ENCODE measurements at regions not wholly inside any gene's neighbourhood (a gene's known extent, or its start where the extent isn't known, plus 50 kb on each side); places are given as distances from the start of the nearest gene placed in this dataset.

- H2BK15ac ChIP-seq (ENCODE audit: low read depth, poor library complexity, severe bottlenecking), result no peak overlapping the region
- peaks cover 3% of the 10 kb centered on the region for H3K9me3 ChIP-seq (ENCODE audit: control insufficient read depth, low read length)
- H3K4me1 ChIP-seq (ENCODE audit: control insufficient read depth, insufficient read depth, low read depth, low read length), result no peaks in the 10 kb centered on the region
- H2BK5ac ChIP-seq (ENCODE audit: low read depth, low read length, poor library complexity, severe bottlenecking), result no peak overlapping the region
- peak overlapping the region in 1 of 2 experiments; percentile 52 for H2BK12ac ChIP-seq (ENCODE audit: low read length in 2 of 2)
- no peak overlapping the region for H3K14ac ChIP-seq (ENCODE audit: low read length in 2 of 2)
- no peak overlapping the region for H2BK120ac ChIP-seq (ENCODE audit: low read depth, low read length)
- H3K9ac ChIP-seq (ENCODE audit: low read length), result no peak overlapping the region
- WGBS, result 86% methylated on average over 1 of the region's 1 CpG
- H3K27ac ChIP-seq (ENCODE audit: low read length, poor library complexity, severe bottlenecking), result no peak overlapping the region
- H2AFZ ChIP-seq (ENCODE audit: low read depth, low read length), result no peak overlapping the region
- peak overlapping the region in 1 of 2 experiments; percentile 12 for H3K18ac ChIP-seq (ENCODE audit: low read depth in 1 of 2, low read length in 2 of 2)
- DNase-seq, result no peak
- H4K91ac ChIP-seq (ENCODE audit: low read length), result no peak overlapping the region
- no peaks in the 10 kb centered on the region for H3K79me1 ChIP-seq (replicated peaks; ENCODE audit: low read length, poor library complexity, severe bottlenecking)
- no peak overlapping the region for H3K4me2 ChIP-seq (ENCODE audit: low read length, poor library complexity, severe bottlenecking)
- H4K8ac ChIP-seq (ENCODE audit: low read length), result no peak overlapping the region
- H2AK5ac ChIP-seq (ENCODE audit: low read length, severe bottlenecking), result no peak overlapping the region
- no peak overlapping the region for H3K4me3 ChIP-seq (ENCODE audit: insufficient read depth in 1 of 2, low read depth in 1 of 2, low read length in 2 of 2)
- no peaks in the 10 kb centered on the region for H3K36me3 ChIP-seq (ENCODE audit: control insufficient read depth in 1 of 2, insufficient read depth in 2 of 2, low read depth in 1 of 2, low read length in 2 of 2)
- H3K4ac ChIP-seq (ENCODE audit: low read depth in 1 of 2, low read length in 2 of 2), result no peak overlapping the region
- H3K27me3 ChIP-seq (ENCODE audit: control insufficient read depth in 1 of 2, insufficient read depth in 1 of 2, low read length in 2 of 2), result peaks cover 0 to 4% of the 10 kb centered on the region in 2 experiments
- no peak overlapping the region for H3K23ac ChIP-seq (ENCODE audit: low read length in 2 of 2)
Measured at GRCh38 chr20:6426287-6426891, 303.6 kb upstream of the FERMT1 start.

GRCh38 chr20:6421321-6422248 lies 298.8 kb upstream of the FERMT1 start:
- no peak overlapping the region for H2AFZ ChIP-seq (ENCODE audit: low read depth, low read length)
- no peak overlapping the region for H2BK5ac ChIP-seq (ENCODE audit: low read depth, low read length, poor library complexity, severe bottlenecking)
- WGBS, result 92% methylated on average over 5 of the region's 8 CpGs
- no peaks in the 10 kb centered on the region for H3K79me1 ChIP-seq (replicated peaks; ENCODE audit: low read length, poor library complexity, severe bottlenecking)
- no peak overlapping the region for H2BK12ac ChIP-seq (ENCODE audit: low read length in 2 of 2)
- H4K8ac ChIP-seq (ENCODE audit: low read length), result no peak overlapping the region
- H3K18ac ChIP-seq (ENCODE audit: low read depth in 1 of 2, low read length in 2 of 2), result no peak overlapping the region
- peaks cover 0 to 4% of the 10 kb centered on the region in 2 experiments for H3K27me3 ChIP-seq (ENCODE audit: control insufficient read depth in 1 of 2, insufficient read depth in 1 of 2, low read length in 2 of 2)
- H3K36me3 ChIP-seq (ENCODE audit: control insufficient read depth in 1 of 2, insufficient read depth in 2 of 2, low read depth in 1 of 2, low read length in 2 of 2), result no peaks in the 10 kb centered on the region
- no peak overlapping the region for H2BK120ac ChIP-seq (ENCODE audit: low read depth, low read length)
- H3K4me3 ChIP-seq (ENCODE audit: insufficient read depth in 1 of 2, low read depth in 1 of 2, low read length in 2 of 2), result no peak overlapping the region
- no peak overlapping the region for H2AK5ac ChIP-seq (ENCODE audit: low read length, severe bottlenecking)
- no peak overlapping the region for H2BK15ac ChIP-seq (ENCODE audit: low read depth, poor library complexity, severe bottlenecking)
- H3K23ac ChIP-seq (ENCODE audit: low read length in 2 of 2), result no peak overlapping the region
- H3K9ac ChIP-seq (ENCODE audit: low read length), result no peak overlapping the region
- no peak for DNase-seq
- no peak overlapping the region for H3K27ac ChIP-seq (ENCODE audit: low read length, poor library complexity, severe bottlenecking)
- H3K4ac ChIP-seq (ENCODE audit: low read depth in 1 of 2, low read length in 2 of 2), result no peak overlapping the region
- H3K9me3 ChIP-seq (ENCODE audit: control insufficient read depth, low read length), result no peaks in the 10 kb centered on the region
- H3K4me2 ChIP-seq (ENCODE audit: low read length, poor library complexity, severe bottlenecking), result no peak overlapping the region
- H3K4me1 ChIP-seq (ENCODE audit: control insufficient read depth, insufficient read depth, low read depth, low read length), result no peaks in the 10 kb centered on the region
- H3K14ac ChIP-seq (ENCODE audit: low read length in 2 of 2), result no peak overlapping the region
- H4K91ac ChIP-seq (ENCODE audit: low read length), result no peak overlapping the region

GRCh38 chr20:6420336-6420735 lies 297.5 kb upstream of the FERMT1 start:
- H2BK12ac ChIP-seq (ENCODE audit: low read length in 2 of 2), result no peak overlapping the region
- H3K9ac ChIP-seq (ENCODE audit: low read length), result no peak overlapping the region
- no peak overlapping the region for H2BK5ac ChIP-seq (ENCODE audit: low read depth, low read length, poor library complexity, severe bottlenecking)
- H3K27ac ChIP-seq (ENCODE audit: low read length, poor library complexity, severe bottlenecking), result no peak overlapping the region
- peaks cover 0 to 4% of the 10 kb centered on the region in 2 experiments for H3K27me3 ChIP-seq (ENCODE audit: control insufficient read depth in 1 of 2, insufficient read depth in 1 of 2, low read length in 2 of 2)
- H4K8ac ChIP-seq (ENCODE audit: low read length), result no peak overlapping the region
- no peak overlapping the region for H3K14ac ChIP-seq (ENCODE audit: low read length in 2 of 2)
- H3K4me1 ChIP-seq (ENCODE audit: control insufficient read depth, insufficient read depth, low read depth, low read length), result no peaks in the 10 kb centered on the region
- no peak overlapping the region for H3K4me2 ChIP-seq (ENCODE audit: low read length, poor library complexity, severe bottlenecking)
- no peak overlapping the region for H3K4ac ChIP-seq (ENCODE audit: low read depth in 1 of 2, low read length in 2 of 2)
- WGBS, result no CpG with 5 or more reads among the region's 1 CpG
- no peak overlapping the region for H2AFZ ChIP-seq (ENCODE audit: low read depth, low read length)
- no peak overlapping the region for H4K91ac ChIP-seq (ENCODE audit: low read length)
- H3K4me3 ChIP-seq (ENCODE audit: insufficient read depth in 1 of 2, low read depth in 1 of 2, low read length in 2 of 2), result no peak overlapping the region
- H2BK15ac ChIP-seq (ENCODE audit: low read depth, poor library complexity, severe bottlenecking), result no peak overlapping the region
- peak; percentile 51 for DNase-seq
- H3K23ac ChIP-seq (ENCODE audit: low read length in 2 of 2), result no peak overlapping the region
- H2BK120ac ChIP-seq (ENCODE audit: low read depth, low read length), result no peak overlapping the region
- no peaks in the 10 kb centered on the region for H3K9me3 ChIP-seq (ENCODE audit: control insufficient read depth, low read length)
- no peaks in the 10 kb centered on the region for H3K79me1 ChIP-seq (replicated peaks; ENCODE audit: low read length, poor library complexity, severe bottlenecking)
- H2AK5ac ChIP-seq (ENCODE audit: low read length, severe bottlenecking), result no peak overlapping the region
- no peak overlapping the region for H3K18ac ChIP-seq (ENCODE audit: low read depth in 1 of 2, low read length in 2 of 2)
- no peaks in the 10 kb centered on the region for H3K36me3 ChIP-seq (ENCODE audit: control insufficient read depth in 1 of 2, insufficient read depth in 2 of 2, low read depth in 1 of 2, low read length in 2 of 2)

GRCh38 chr20:6418732-6419131 lies 295.9 kb upstream of the FERMT1 start:
- no peak overlapping the region for H2BK120ac ChIP-seq (ENCODE audit: low read depth, low read length)
- no peak overlapping the region for H3K4me2 ChIP-seq (ENCODE audit: low read length, poor library complexity, severe bottlenecking)
- H3K79me1 ChIP-seq (replicated peaks; ENCODE audit: low read length, poor library complexity, severe bottlenecking), result no peaks in the 10 kb centered on the region
- H3K18ac ChIP-seq (ENCODE audit: low read depth in 1 of 2, low read length in 2 of 2), result no peak overlapping the region
- no peak overlapping the region for H2AK5ac ChIP-seq (ENCODE audit: low read length, severe bottlenecking)
- H3K27me3 ChIP-seq (ENCODE audit: control insufficient read depth in 1 of 2, insufficient read depth in 1 of 2, low read length in 2 of 2), result peaks cover 0 to 4% of the 10 kb centered on the region in 2 experiments
- H3K4ac ChIP-seq (ENCODE audit: low read depth in 1 of 2, low read length in 2 of 2), result no peak overlapping the region
- DNase-seq, result peak; percentile 62
- no peak overlapping the region for H2BK15ac ChIP-seq (ENCODE audit: low read depth, poor library complexity, severe bottlenecking)
- no peak overlapping the region for H4K91ac ChIP-seq (ENCODE audit: low read length)
- no peak overlapping the region for H2BK12ac ChIP-seq (ENCODE audit: low read length in 2 of 2)
- H3K9ac ChIP-seq (ENCODE audit: low read length), result no peak overlapping the region
- H2BK5ac ChIP-seq (ENCODE audit: low read depth, low read length, poor library complexity, severe bottlenecking), result no peak overlapping the region
- H3K27ac ChIP-seq (ENCODE audit: low read length, poor library complexity, severe bottlenecking), result no peak overlapping the region
- H4K8ac ChIP-seq (ENCODE audit: low read length), result no peak overlapping the region
- H2AFZ ChIP-seq (ENCODE audit: low read depth, low read length), result no peak overlapping the region
- H3K23ac ChIP-seq (ENCODE audit: low read length in 2 of 2), result no peak overlapping the region
- no peaks in the 10 kb centered on the region for H3K36me3 ChIP-seq (ENCODE audit: control insufficient read depth in 1 of 2, insufficient read depth in 2 of 2, low read depth in 1 of 2, low read length in 2 of 2)
- H3K9me3 ChIP-seq (ENCODE audit: control insufficient read depth, low read length), result no peaks in the 10 kb centered on the region
- H3K4me1 ChIP-seq (ENCODE audit: control insufficient read depth, insufficient read depth, low read depth, low read length), result no peaks in the 10 kb centered on the region
- H3K14ac ChIP-seq (ENCODE audit: low read length in 2 of 2), result no peak overlapping the region
- no peak overlapping the region for H3K4me3 ChIP-seq (ENCODE audit: insufficient read depth in 1 of 2, low read depth in 1 of 2, low read length in 2 of 2)
